Activated naive CD4-positive, alpha-beta T cell treated with anti-CD3 and anti-CD28 coated beads for 36 hours (primary cell): ENCODE measurements at regions not wholly inside any gene's neighbourhood (a gene's known extent, or its start where the extent isn't known, plus 50 kb on each side); places are given as distances from the start of the nearest gene placed in this dataset.

Source experiments
- CTCF ChIA-PET: fragments of 350-600 bp; sonication (Branson Sonifier 250); formaldehyde crosslinking; loops from one replicate; lab custom pipeline; 2021; ENCODE audit warnings: antibody characterized with exemption; lab: Charles Lee
- DNase-seq: peaks from one replicate; pipeline ENCODE4 v3.0.0-alpha.2; 2020
- H3K27ac Mint-ChIP-seq: one replicate; pipeline ENCODE4 v1.8.0; 2021; ENCODE audit warnings: mild to moderate bottlenecking, mixed read lengths
- H3K27me3 Mint-ChIP-seq: one replicate; pipeline ENCODE4 v1.8.0; 2021; ENCODE audit warnings: low read depth, mixed read lengths
- H3K36me3 Mint-ChIP-seq: one replicate; pipeline ENCODE4 v1.8.0; 2021; ENCODE audit warnings: low read depth, mixed read lengths
- H3K4me1 Mint-ChIP-seq: one replicate; pipeline ENCODE4 v1.8.0; 2021; ENCODE audit warnings: low read depth, mixed read lengths
- H3K4me3 Mint-ChIP-seq: one replicate; pipeline ENCODE4 v1.8.0; 2021; ENCODE audit warnings: mild to moderate bottlenecking, moderate library complexity, mixed read lengths
- H3K9me3 Mint-ChIP-seq: one replicate; pipeline ENCODE4 v1.8.0; 2021; ENCODE audit warnings: mixed read lengths
- intact Hi-C: fragments of 100-400 bp; cut with micrococcal nuclease; formaldehyde crosslinking; loops from one replicate; pipeline ENCODE4 v1.15.1; 2023

- no peaks in the 10 kb centered on the region for H3K4me1 Mint-ChIP-seq
- H3K27me3 Mint-ChIP-seq: peaks cover 8% of the 10 kb centered on the region
- DNase-seq: no peak
- no peak overlapping the region for H3K4me3 Mint-ChIP-seq
- H3K9me3 Mint-ChIP-seq: no peaks in the 10 kb centered on the region
- CTCF ChIA-PET: interaction anchor here (0.6 to 1.3 kb wide), 2 partner anchors 18 to 26 kb away, joined by 3 read pairs; no protein-coding TSS in a partner anchor
- no peak overlapping the region for H3K27ac Mint-ChIP-seq
- intact Hi-C loops: no loop called here
- no peaks in the 10 kb centered on the region for H3K36me3 Mint-ChIP-seq
Observed at GRCh38 chr5:172588380-172588779, 52.7 kb upstream of the NEURL1B start.

GRCh38 chr5:172587061-172587405 lies 54.0 kb upstream of the NEURL1B start:
- Mint-ChIP-seq H3K4me1 (no peaks in the 10 kb centered on the region), H3K27me3 (peaks cover 9% of the 10 kb centered on the region), H3K9me3 (no peaks in the 10 kb centered on the region), H3K4me3 (no peak overlapping the region), H3K27ac (no peak overlapping the region), H3K36me3 (no peaks in the 10 kb centered on the region)
- DNase-seq: no peak
- CTCF ChIA-PET: no interaction called here
- intact Hi-C loops: no loop called here

GRCh38 chr5:172586125-172587060 lies 54.7 kb upstream of the NEURL1B start:
- H3K4me3 Mint-ChIP-seq: no peak overlapping the region
- DNase-seq: no peak
- CTCF ChIA-PET: no interaction called here
- intact Hi-C loops: no loop called here
- no peak overlapping the region for H3K27ac Mint-ChIP-seq
- no peaks in the 10 kb centered on the region for H3K4me1 Mint-ChIP-seq
- no peaks in the 10 kb centered on the region for H3K9me3 Mint-ChIP-seq
- H3K27me3 Mint-ChIP-seq: peaks cover 9% of the 10 kb centered on the region
- no peaks in the 10 kb centered on the region for H3K36me3 Mint-ChIP-seq

GRCh38 chr5:172585114-172585513 lies 55.9 kb upstream of the NEURL1B start:
- CTCF ChIA-PET: no interaction called here
- Mint-ChIP-seq H3K36me3 (no peaks in the 10 kb centered on the region), H3K27me3 (peaks cover 11% of the 10 kb centered on the region), H3K27ac (no peak overlapping the region), H3K4me3 (no peak overlapping the region), H3K4me1 (no peaks in the 10 kb centered on the region), H3K9me3 (no peaks in the 10 kb centered on the region)
- DNase-seq: no peak
- intact Hi-C loops: no loop called here

GRCh38 chr5:172584638-172585037 lies 56.4 kb upstream of the NEURL1B start:
- no peak overlapping the region for H3K4me3 Mint-ChIP-seq
- H3K9me3 Mint-ChIP-seq: no peaks in the 10 kb centered on the region
- H3K27me3 Mint-ChIP-seq: peaks cover 11% of the 10 kb centered on the region
- intact Hi-C loops: no loop called here
- H3K27ac Mint-ChIP-seq: no peak overlapping the region
- no peaks in the 10 kb centered on the region for H3K4me1 Mint-ChIP-seq
- DNase-seq: no peak
- CTCF ChIA-PET: no interaction called here
- H3K36me3 Mint-ChIP-seq: no peaks in the 10 kb centered on the region

GRCh38 chr5:172583931-172584511 lies 57.0 kb upstream of the NEURL1B start:
- CTCF ChIA-PET: no interaction called here
- Mint-ChIP-seq H3K27ac (no peak overlapping the region), H3K36me3 (no peaks in the 10 kb centered on the region), H3K9me3 (no peaks in the 10 kb centered on the region), H3K4me3 (no peak overlapping the region), H3K4me1 (no peaks in the 10 kb centered on the region), H3K27me3 (peaks cover 11% of the 10 kb centered on the region)
- intact Hi-C loops: no loop called here
- no peak for DNase-seq

- Mint-ChIP-seq H3K36me3 (no peaks in the 10 kb centered on the region), H3K27ac (no peak overlapping the region), H3K27me3 (peaks cover 11% of the 10 kb centered on the region), H3K9me3 (no peaks in the 10 kb centered on the region), H3K4me3 (no peak overlapping the region), H3K4me1 (no peaks in the 10 kb centered on the region)
- CTCF ChIA-PET: no interaction called here
- DNase-seq: no peak
- intact Hi-C loops: no loop called here
Observed at GRCh38 chr5:172582940-172583339, 58.1 kb upstream of the NEURL1B start.

GRCh38 chr5:172581315-172581714 lies 59.7 kb upstream of the NEURL1B start:
- H3K4me3 Mint-ChIP-seq: no peak overlapping the region
- no peaks in the 10 kb centered on the region for H3K4me1 Mint-ChIP-seq
- no peak for DNase-seq
- CTCF ChIA-PET: no interaction called here
- intact Hi-C loops: no loop called here
- peaks cover 9% of the 10 kb centered on the region for H3K27me3 Mint-ChIP-seq
- no peaks in the 10 kb centered on the region for H3K9me3 Mint-ChIP-seq
- no peaks in the 10 kb centered on the region for H3K36me3 Mint-ChIP-seq
- H3K27ac Mint-ChIP-seq: no peak overlapping the region

GRCh38 chr5:172579403-172579990 lies 61.6 kb upstream of the NEURL1B start:
- intact Hi-C loops: no loop called here
- Mint-ChIP-seq H3K27me3 (peaks cover 9% of the 10 kb centered on the region), H3K4me1 (no peaks in the 10 kb centered on the region), H3K36me3 (no peaks in the 10 kb centered on the region), H3K4me3 (no peak overlapping the region), H3K9me3 (no peaks in the 10 kb centered on the region), H3K27ac (no peak overlapping the region)
- no peak for DNase-seq
- CTCF ChIA-PET: no interaction called here

GRCh38 chr5:172577267-172577909 lies 63.7 kb upstream of the NEURL1B start:
- intact Hi-C loops: no loop called here
- Mint-ChIP-seq H3K27ac (no peak overlapping the region), H3K9me3 (no peaks in the 10 kb centered on the region), H3K27me3 (peaks cover 2% of the 10 kb centered on the region), H3K36me3 (no peaks in the 10 kb centered on the region), H3K4me1 (no peaks in the 10 kb centered on the region), H3K4me3 (no peak overlapping the region)
- DNase-seq: no peak
- CTCF ChIA-PET: interaction anchor here (1.2 kb wide), 1 partner anchor 13 kb away, joined by 3 read pairs; no protein-coding TSS in a partner anchor

GRCh38 chr5:172575816-172576545 lies 65.1 kb upstream of the NEURL1B start:
- no peaks in the 10 kb centered on the region for H3K36me3 Mint-ChIP-seq
- no peak overlapping the region for H3K4me3 Mint-ChIP-seq
- no peaks in the 10 kb centered on the region for H3K4me1 Mint-ChIP-seq
- no peaks in the 10 kb centered on the region for H3K9me3 Mint-ChIP-seq
- intact Hi-C loops: no loop called here
- CTCF ChIA-PET: no interaction called here
- H3K27me3 Mint-ChIP-seq: no peaks in the 10 kb centered on the region
- DNase-seq: no peak
- H3K27ac Mint-ChIP-seq: no peak overlapping the region

- Mint-ChIP-seq H3K27ac (no peak overlapping the region), H3K27me3 (no peaks in the 10 kb centered on the region), H3K36me3 (no peaks in the 10 kb centered on the region), H3K9me3 (no peaks in the 10 kb centered on the region), H3K4me3 (no peak overlapping the region), H3K4me1 (no peaks in the 10 kb centered on the region)
- intact Hi-C loops: no loop called here
- no peak for DNase-seq
- CTCF ChIA-PET: no interaction called here
Observed at GRCh38 chr5:172575416-172575815, 65.6 kb upstream of the NEURL1B start.
